Left renal pelvis (tissue), 4 donors: ENCODE measurements at regions not wholly inside any gene's neighbourhood (a gene's known extent, or its start where the extent isn't known, plus 50 kb on each side); places are given as distances from the start of the nearest gene placed in this dataset.
"Not testable (repeated sequence)": the region's sequence is repeated elsewhere in the genome, so short reads cannot be mapped to it uniquely, and the experiment has no call there.

Experiments used
- DNase-seq, 4 donors: peaks; one replicate each; pipeline ENCODE4 v3.0.0-alpha.2; 2013; ENCODE audit warnings: low read depth in 4 of 4, low spot score in 3 of 4

- not testable (repeated sequence) for DNase-seq
Measured at GRCh38 chr7:89616829-89617228, 537.4 kb upstream of the STEAP1 start.

GRCh38 chr7:89618274-89618673, 536.0 kb upstream of the STEAP1 start:
- DNase-seq: no peak

- no peak for DNase-seq
Measured at GRCh38 chr7:89621925-89622641, 532.2 kb upstream of the STEAP1 start.

- peak; percentile 12 to 22 (median 18) for DNase-seq
Measured at GRCh38 chr7:89623018-89623672, 531.1 kb upstream of the STEAP1 start.

GRCh38 chr7:89624155-89624554, 530.1 kb upstream of the STEAP1 start:
- DNase-seq: not testable (repeated sequence)

GRCh38 chr7:89648509-89648908, 505.8 kb upstream of the STEAP1 start:
- DNase-seq: no peak

GRCh38 chr7:89655946-89656345, 498.3 kb upstream of the STEAP1 start:
- DNase-seq: no peak

GRCh38 chr7:89661876-89662275, 492.4 kb upstream of the STEAP1 start:
- no peak for DNase-seq

GRCh38 chr7:89666136-89666835, 488.0 kb upstream of the STEAP1 start:
- no peak for DNase-seq

- no peak for DNase-seq
Measured at GRCh38 chr7:89680161-89680560, 474.1 kb upstream of the STEAP1 start.

- DNase-seq: no peak
Measured at GRCh38 chr7:89681448-89681847, 472.8 kb upstream of the STEAP1 start.

GRCh38 chr7:89685287-89685686, 469.0 kb upstream of the STEAP1 start:
- DNase-seq: no peak

GRCh38 chr7:89687211-89687610, 467.1 kb upstream of the STEAP1 start:
- DNase-seq: no peak

GRCh38 chr7:89695241-89695640, 459.0 kb upstream of the STEAP1 start:
- no peak for DNase-seq

GRCh38 chr7:89714131-89714530, 440.1 kb upstream of the STEAP1 start:
- no peak for DNase-seq

GRCh38 chr7:89718941-89719340, 435.3 kb upstream of the STEAP1 start:
- not testable (repeated sequence) for DNase-seq

GRCh38 chr7:89728481-89728880, 425.8 kb upstream of the STEAP1 start:
- no peak for DNase-seq

GRCh38 chr7:89731751-89732445, 422.4 kb upstream of the STEAP1 start:
- DNase-seq: no peak

GRCh38 chr7:89738549-89738948, 415.7 kb upstream of the STEAP1 start:
- no peak for DNase-seq

- DNase-seq: no peak
Measured at GRCh38 chr7:89757910-89758309, 396.4 kb upstream of the STEAP1 start.

- DNase-seq: no peak
Measured at GRCh38 chr7:89760690-89761089, 393.6 kb upstream of the STEAP1 start.
